ENCODE measurements at regions not wholly inside any gene's neighbourhood (a gene's known extent, or its start where the extent isn't known, plus 50 kb on each side); places are given as distances from the start of the nearest gene placed in this dataset.

DNA sequence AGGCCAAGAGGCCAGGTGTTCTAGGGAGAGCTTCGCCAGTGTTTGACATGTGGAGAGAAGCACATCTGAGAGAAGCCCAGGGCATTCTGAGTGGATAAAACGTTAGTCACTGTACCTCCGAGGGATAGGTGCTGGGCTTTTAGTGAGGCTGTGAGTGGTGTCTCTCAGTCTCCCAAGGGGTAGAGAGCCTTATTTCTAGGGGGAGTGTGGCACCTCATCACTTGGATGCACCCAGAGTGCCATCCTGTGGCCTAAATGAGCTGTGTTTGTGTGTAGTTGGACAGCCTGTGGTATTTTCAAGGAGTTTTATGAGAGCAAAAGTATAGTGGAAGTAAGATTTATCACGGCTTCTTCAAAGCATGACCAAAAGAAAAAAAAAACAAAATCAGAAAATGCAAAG is 1046.9 kb upstream of the WWC1 start:
- DNase-seq (ENCODE audit: low read depth, low spot score): peak; percentile 55

DNA sequence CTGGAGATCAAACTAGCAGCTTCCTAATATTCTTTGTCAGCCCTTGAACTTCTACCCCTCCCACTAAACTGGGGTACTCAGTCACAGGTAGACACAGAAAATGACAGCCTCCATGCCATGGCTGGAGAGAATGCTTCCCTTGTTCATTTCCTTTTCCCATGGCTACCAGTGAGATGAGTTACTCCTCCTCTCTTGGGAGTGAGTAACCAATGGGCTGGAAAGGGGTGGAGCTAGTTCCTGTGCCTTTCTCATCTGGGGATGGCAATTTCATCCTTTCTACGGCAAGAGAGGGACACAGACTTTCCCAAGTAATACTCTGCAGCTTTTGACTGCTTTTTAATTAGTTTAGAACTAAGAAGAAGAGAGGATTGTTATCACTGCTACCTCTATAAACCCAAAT is 1045.6 kb upstream of the WWC1 start:
- no peak for DNase-seq (ENCODE audit: low read depth, low spot score)

- DNase-seq (ENCODE audit: low read depth, low spot score): no peak
Measured at GRCh38 chr5:167247816-167248215, 1043.6 kb upstream of the WWC1 start.

DNA sequence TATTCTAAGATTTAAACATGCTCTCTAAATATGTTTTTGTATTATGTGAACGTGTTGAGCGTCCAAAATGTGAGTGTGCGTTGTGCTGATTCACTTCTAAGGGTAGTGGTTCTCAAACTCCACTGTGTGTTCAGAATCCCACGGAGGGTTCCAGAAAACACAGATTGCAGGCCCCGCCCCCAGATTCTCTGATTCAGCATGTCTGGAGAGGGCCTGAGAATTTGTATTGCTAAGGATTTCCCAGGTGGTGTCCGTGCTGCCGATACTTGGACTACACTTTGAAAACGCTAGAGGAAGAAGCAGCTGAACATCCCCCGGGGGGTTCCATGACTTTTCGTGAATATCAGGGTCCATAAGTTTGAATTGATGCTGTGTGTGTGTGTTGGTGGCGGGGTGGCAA is 1043.2 kb upstream of the WWC1 start:
- DNase-seq (ENCODE audit: low read depth, low spot score): no peak

DNA sequence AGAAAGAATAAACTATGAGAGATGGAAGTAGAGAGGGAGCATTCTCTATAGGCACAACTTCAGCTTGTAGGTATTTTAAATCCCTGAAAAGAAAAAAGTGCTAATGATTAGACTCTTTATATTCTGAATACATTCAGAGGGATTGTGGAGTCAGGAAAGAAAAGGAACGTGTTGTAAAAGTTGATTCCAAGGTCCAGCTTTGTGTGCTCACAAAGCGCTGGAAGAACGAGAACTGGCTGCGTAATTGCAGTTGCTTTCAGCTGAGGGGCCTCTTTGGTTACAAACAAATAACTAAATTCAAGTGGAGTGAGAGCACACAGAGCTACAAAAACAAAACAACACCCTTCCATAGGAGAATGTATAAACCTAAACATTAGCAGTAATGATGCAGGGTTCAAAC is 1040.4 kb upstream of the WWC1 start:
- DNase-seq (ENCODE audit: low read depth, low spot score): no peak

- no peak for DNase-seq (ENCODE audit: low read depth, low spot score)
Measured at GRCh38 chr5:167254132-167254531, 1037.3 kb upstream of the WWC1 start.

DNA sequence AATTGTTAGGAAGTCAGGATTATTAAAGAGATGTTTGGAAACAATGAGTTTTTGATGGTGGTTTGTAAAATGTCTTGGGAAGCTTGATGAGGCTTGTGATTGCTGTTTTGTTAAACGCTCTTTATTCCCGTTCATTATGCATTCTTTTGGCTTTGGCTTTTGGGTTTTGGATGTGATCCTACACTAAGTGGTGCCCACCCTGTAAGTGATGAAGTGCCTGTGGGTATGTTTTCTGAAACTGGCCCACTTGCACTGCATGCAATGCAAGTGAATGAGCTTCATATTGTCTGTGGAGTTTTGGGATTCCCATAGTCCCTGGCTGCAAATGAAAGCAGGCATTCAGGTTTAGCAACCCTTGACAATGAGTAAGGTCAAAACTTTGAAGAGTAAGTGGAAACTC is 1035.5 kb upstream of the WWC1 start:
- peak; percentile 65 for DNase-seq (ENCODE audit: low read depth, low spot score)

DNA sequence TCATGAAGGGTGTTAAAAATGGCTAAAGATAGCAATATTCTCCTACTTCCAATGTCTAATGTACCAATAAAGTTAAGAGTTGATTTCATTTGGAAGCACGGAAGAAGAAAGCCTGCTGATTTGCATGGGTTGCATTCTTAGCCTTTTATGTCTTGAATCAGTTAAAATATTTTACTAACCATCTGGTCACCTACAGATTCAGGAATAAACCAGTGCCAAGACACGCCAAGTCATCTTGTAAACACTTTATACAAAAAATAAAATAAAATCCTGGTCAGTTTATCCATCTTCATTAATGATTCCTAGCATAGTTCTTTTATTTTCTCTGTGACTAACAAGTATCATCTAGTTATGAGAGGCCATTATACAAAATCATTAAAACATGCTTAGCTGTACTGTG is 1031.6 kb upstream of the WWC1 start:
- no peak for DNase-seq (ENCODE audit: low read depth, low spot score)

GRCh38 chr5:167261309-167262100 is 1029.9 kb upstream of the WWC1 start:
- DNase-seq (ENCODE audit: low read depth, low spot score): no peak

DNA sequence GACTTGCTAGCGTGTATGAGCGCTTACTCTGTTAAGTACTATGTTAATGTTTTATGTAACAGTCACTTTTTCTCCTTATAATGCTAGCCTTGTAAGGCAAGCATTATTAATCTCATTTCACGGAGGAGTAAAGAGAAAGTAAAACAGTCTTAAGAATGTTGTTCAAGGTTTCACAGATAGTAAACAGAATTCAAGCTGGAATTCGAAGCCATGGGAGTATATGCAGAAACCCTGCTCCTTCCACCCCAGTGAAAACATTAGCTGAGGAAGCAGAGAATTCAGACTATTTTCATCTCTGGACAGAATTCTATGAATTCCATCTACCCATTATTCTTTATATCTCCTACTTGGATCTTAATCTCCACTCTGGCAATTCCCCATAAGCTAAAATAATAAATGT is 1028.3 kb upstream of the WWC1 start:
- DNase-seq (ENCODE audit: low read depth, low spot score): peak; percentile 53

- no peak for DNase-seq (ENCODE audit: low read depth, low spot score)
Measured at GRCh38 chr5:167264348-167264747, 1027.1 kb upstream of the WWC1 start.

GRCh38 chr5:167268337-167268736 is 1023.1 kb upstream of the WWC1 start:
- DNase-seq (ENCODE audit: low read depth, low spot score): no peak

GRCh38 chr5:167269146-167269545 is 1022.3 kb upstream of the WWC1 start:
- DNase-seq (ENCODE audit: low read depth, low spot score): no peak

- DNase-seq (ENCODE audit: low read depth, low spot score): no peak
Measured at GRCh38 chr5:167271081-167271480, 1020.4 kb upstream of the WWC1 start.

DNA sequence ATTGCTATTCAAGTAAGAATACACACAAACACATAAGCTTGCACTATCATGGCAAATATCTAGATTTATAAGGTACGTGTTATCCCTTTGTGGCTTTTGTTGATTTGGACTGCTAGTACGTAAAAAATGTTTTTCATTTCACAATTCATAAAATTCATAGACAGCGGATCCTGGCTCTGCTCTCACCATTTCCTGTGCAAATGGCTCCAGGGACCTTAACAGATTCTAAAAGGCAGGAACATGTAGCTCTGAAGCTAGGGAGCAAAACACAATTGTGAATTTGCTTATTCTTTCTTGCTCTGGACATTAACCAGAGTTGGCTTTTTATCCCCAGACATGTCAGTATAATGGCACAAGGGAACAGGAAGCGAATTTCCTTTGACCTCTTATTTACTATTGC is 1019.9 kb upstream of the WWC1 start:
- no peak for DNase-seq (ENCODE audit: low read depth, low spot score)

DNA sequence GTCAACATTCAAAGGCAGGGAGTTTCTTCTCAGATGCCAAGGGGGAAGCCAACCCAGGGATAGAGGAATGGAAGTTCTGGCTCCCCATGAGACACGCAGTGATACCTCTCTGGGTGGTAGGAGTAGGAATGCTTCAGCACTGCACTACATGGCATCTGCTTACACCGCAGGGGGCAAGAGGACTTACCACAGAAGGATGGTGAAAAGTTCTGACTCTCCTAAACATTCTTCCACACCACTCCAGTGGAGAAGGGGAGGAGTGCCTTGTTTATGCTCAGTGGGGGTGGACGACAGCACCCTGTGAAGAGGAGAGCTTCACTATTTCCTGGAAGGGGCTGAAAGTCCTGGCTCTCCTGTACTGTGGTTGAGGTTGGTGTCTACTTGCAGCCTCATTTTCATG is 1011.3 kb upstream of the WWC1 start:
- DNase-seq (ENCODE audit: low read depth, low spot score): no peak

GRCh38 chr5:167281925-167282324 is 1009.5 kb upstream of the WWC1 start:
- no peak for DNase-seq (ENCODE audit: low read depth, low spot score)

DNA sequence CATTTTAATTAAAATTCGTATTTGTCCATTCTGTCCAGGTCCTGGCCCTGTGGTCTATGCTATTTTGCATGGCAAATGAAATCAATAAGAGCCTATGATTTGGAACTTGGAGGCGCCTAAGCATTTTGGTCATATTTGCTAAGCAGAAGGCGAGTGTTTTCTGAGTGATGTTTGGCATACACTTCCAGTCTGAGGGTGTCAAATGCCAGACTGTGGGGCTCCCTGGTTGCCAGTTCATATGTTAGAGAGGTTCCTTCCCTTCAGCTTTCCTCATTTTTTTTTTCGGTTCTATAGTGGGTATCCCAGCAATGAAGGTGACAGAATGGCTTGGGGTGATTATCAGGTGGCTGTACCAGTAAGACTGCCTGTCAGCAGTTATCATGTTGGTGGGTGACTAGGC is 1007.8 kb upstream of the WWC1 start:
- no peak for DNase-seq (ENCODE audit: low read depth, low spot score)

DNA sequence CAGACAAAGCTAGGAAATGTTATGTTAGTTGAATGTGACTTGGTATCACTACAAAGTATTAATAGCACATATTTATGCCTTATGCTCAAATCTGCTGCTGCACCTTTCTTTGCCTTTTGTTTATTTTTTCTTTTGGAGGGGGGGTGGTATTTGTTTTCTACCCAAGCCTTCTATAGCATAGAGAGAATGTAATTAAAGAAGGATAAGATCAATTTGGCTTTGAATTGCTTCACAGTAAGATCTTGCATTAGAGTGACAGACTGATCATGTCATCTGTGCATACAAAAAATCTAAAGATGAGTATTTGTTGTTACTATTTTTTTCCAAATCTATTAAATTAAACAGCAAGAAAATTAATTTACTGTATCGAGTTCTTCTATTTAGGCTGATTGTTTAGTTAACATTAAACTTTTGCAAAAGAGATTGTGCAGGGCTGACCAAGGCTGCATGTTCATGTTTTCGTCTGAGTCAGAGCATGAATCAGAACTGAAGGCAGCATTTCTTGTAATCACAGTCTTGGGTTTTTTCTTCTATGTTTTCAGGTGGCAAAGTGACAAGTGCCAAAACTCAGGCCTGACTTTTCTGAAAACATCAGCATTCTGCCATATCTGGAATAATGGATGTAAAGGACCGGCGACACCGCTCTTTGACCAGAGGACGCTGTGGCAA is 1007.1 kb upstream of the WWC1 start:
- DNase-seq (ENCODE audit: low read depth, low spot score): peak; percentile 62

GRCh38 chr5:167285591-167285990 is 1005.9 kb upstream of the WWC1 start:
- DNase-seq (ENCODE audit: low read depth, low spot score): no peak

DNA sequence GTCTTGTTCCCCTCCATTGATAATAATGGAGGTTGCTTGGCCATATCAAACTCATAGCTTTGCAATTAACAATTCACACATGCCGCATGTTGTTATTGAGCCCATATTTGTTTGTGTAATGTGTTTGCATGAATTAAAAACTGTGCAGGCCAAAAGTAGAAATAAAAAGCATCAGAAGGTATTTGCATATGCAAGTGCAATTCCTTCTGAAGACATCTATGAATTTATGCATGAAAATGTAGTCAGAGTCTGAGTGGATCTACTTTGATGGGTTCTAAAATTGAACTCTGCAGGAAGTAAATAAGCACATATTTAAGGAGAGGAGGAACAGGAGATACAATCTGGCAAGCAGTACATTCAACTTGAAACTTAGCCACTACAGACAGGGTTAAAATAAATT is 1004.6 kb upstream of the WWC1 start:
- DNase-seq (ENCODE audit: low read depth, low spot score): no peak

- no peak for DNase-seq (ENCODE audit: low read depth, low spot score)
Measured at GRCh38 chr5:167290478-167290877, 1001.0 kb upstream of the WWC1 start.

DNA sequence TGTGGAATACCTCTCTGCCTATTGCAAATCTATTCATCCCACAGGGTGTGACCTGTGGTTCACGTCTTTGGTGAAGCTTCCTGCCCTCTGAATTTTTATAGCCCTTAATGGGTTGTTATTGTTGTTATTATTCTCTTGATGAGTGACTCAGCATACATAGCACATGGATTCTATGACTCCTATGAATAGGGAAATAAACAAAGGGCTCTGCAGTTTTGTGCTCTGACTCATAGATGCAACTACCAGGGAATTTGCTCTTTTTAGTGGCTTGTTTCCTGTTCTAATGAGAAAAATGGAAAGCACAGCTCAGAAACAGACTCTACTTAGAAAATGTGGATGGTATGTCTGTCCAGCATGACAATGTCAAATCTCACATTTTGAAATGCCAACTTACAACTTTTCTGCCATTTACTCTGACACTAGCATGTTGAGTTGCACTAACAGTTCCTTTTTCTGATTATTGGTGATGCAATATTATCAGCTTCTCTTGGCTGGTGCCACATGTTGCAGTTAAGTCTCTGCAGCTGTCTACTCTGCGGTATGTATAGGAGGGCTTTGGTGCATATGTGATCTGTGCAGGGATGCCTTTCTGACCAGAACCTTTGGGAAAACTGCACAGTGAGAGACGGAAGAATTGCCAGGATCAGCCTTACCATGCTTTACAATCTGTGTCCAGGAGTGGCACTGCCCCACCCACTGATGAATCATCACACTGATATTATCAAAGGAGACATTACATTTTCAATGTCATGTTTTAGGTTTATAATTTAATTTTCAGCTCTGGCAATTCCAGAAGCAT is 996.4 kb upstream of the WWC1 start:
- peak; percentile 91 for DNase-seq (ENCODE audit: low read depth, low spot score)
